ENCODE measurements at regions not wholly inside any gene's neighbourhood (a gene's known extent, or its start where the extent isn't known, plus 50 kb on each side); places are given as distances from the start of the nearest gene placed in this dataset.

GRCh38 chrX:16305187-16305586 lies 137.9 kb downstream of the MAGEB17 start:
- CTCF ChIA-PET (ENCODE audit: low intra/inter-chr PET ratio): no interaction called here
- H2AFZ ChIP-seq (ENCODE audit: low read depth, low read length): no peak overlapping the region
- POLR2A ChIA-PET: no interaction called here
- no peak overlapping the region for H3K27ac ChIP-seq (ENCODE audit: extremely low read depth, low read depth, low read length)
- FAIRE-seq (no peak), DNase-seq (ENCODE audit: extremely low read depth in 1 of 4, low spot score in 3 of 4) (peak in 2 of 4 experiments; percentile 2), ATAC-seq (no peak)
- 0% methylated on average over 1 of the region's 2 CpGs for WGBS (ENCODE audit: insufficient coverage, low coverage, missing lambda C conversion rate)
- H3K4me2 ChIP-seq (ENCODE audit: insufficient read depth, low read length): no peak overlapping the region
- no peaks in the 10 kb centered on the region for H3K9me3 ChIP-seq (replicated peaks; ENCODE audit: control insufficient read depth, insufficient read depth, low read depth, low read length)
- H3K9ac ChIP-seq (ENCODE audit: insufficient read depth in 1 of 2, low read depth in 2 of 2, low read length in 2 of 2): no peak overlapping the region
- H3K4me3 ChIP-seq: no peak overlapping the region
- intact Hi-C loops (cut with micrococcal nuclease) (no loop called here), in situ Hi-C loops (cut with MboI) (no loop called here)
- no TSS peak for BruUV-seq (replicated peaks)
- H3K4me1 ChIP-seq (replicated peaks in 1 of 2; ENCODE audit: control insufficient read depth in 2 of 2, insufficient read depth in 2 of 2, low read length in 2 of 2): no peaks in the 10 kb centered on the region
- no peaks in the 10 kb centered on the region for H3K27me3 ChIP-seq (ENCODE audit: control insufficient read depth in 2 of 2, insufficient read depth in 2 of 2, low read length in 2 of 2)
- H3K36me3 ChIP-seq (ENCODE audit: control insufficient read depth, insufficient read depth, low read length): no peaks in the 10 kb centered on the region
- TF ChIP-seq DACH1 (IDR thresholded peaks at IDR 0.05; ENCODE audit: partially characterized antibody) (no peak), CTCF (IDR thresholded peaks at IDR 0.05 in 2 of 3, conservative IDR thresholded peaks at IDR 0.05 in 1 of 3; ENCODE audit: insufficient read depth in 2 of 3, low read depth in 1 of 3, low read length in 3 of 3) (peak in 1 of 3 experiments; percentile 41; a peak in 2 of 6 replicates), ZNF449 (CRISPR knock-in tag; IDR thresholded peaks at IDR 0.05) (no peak), MITF (IDR thresholded peaks at IDR 0.05) (no peak), ASH1L (IDR thresholded peaks at IDR 0.05; ENCODE audit: borderline replicate concordance, low read depth, partially characterized antibody) (no peak), TEAD1 (CRISPR knock-in tag; IDR thresholded peaks at IDR 0.05) (no peak), SIRT6 (IDR thresholded peaks at IDR 0.05; ENCODE audit: low read depth, low read length) (no peak), PYGO2 (tag; IDR thresholded peaks at IDR 0.05) (no peak), ZNF121 (CRISPR knock-in tag; conservative IDR thresholded peaks at IDR 0.05) (no peak), KLF10 (CRISPR knock-in tag; IDR thresholded peaks at IDR 0.05) (no peak), GATAD2B (IDR thresholded peaks at IDR 0.05; ENCODE audit: borderline replicate concordance) (no peak), RAD21 (CRISPR knock-in tag; conservative IDR thresholded peaks at IDR 0.05 in 1 of 2, IDR thresholded peaks at IDR 0.05 in 1 of 2) (peak; percentile 19 to 54; a peak in 3 of 4 replicates), SAFB (IDR thresholded peaks at IDR 0.05; ENCODE audit: borderline replicate concordance, low read depth, low read length) (no peak)
- no peaks in the 10 kb centered on the region for H4K20me1 ChIP-seq (replicated peaks; ENCODE audit: control insufficient read depth, insufficient read depth, low read length)
- no peaks in the 10 kb centered on the region for H3K79me2 ChIP-seq (ENCODE audit: control insufficient read depth, insufficient read depth, low read length)
- H3K9me1 ChIP-seq (ENCODE audit: control insufficient read depth, insufficient read depth, low read length): no peaks in the 10 kb centered on the region
